ENCODE measurements at regions not wholly inside any gene's neighbourhood (a gene's known extent, or its start where the extent isn't known, plus 50 kb on each side); places are given as distances from the start of the nearest gene placed in this dataset.
"Not testable (repeated sequence)": the region's sequence is repeated elsewhere in the genome, so short reads cannot be mapped to it uniquely, and the experiment has no call there.

- DNase-seq (ENCODE audit: low read depth) = not testable (repeated sequence)
These were observed 98.0 kb upstream of the NOTCH2NLA start for GRCh38 chr1:146326863-146327262.

GRCh38 chr1:146324463-146324862 is 95.6 kb upstream of the NOTCH2NLA start:
- not testable (repeated sequence) for DNase-seq (ENCODE audit: low read depth)

DNA sequence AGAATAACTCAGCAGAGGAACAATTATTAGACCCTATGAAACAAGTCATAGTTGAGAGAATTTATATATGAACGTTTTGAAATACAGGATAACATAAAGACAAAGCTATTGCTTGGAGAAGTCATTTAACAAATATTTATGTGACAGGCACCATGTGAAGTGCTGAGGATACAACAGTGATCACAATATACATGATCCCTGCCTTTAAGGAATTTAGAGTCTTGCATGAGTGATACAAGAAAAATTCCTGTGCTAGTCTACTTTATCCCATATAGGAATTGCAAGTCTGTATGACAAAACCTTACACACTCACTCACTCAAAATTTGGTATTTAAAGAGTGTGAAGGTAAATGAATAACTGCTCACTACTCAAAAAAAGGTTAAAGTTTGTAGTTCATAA is 94.5 kb upstream of the NOTCH2NLA start:
- not testable (repeated sequence) for DNase-seq (ENCODE audit: low read depth)

GRCh38 chr1:146322893-146323292 is 94.1 kb upstream of the NOTCH2NLA start:
- not testable (repeated sequence) for DNase-seq (ENCODE audit: low read depth)

GRCh38 chr1:146318715-146319114 is 89.9 kb upstream of the NOTCH2NLA start:
- DNase-seq (ENCODE audit: low read depth) = not testable (repeated sequence)

- DNase-seq (ENCODE audit: low read depth) = not testable (repeated sequence)
These were observed 89.0 kb upstream of the NOTCH2NLA start for GRCh38 chr1:146317785-146318184.

DNA sequence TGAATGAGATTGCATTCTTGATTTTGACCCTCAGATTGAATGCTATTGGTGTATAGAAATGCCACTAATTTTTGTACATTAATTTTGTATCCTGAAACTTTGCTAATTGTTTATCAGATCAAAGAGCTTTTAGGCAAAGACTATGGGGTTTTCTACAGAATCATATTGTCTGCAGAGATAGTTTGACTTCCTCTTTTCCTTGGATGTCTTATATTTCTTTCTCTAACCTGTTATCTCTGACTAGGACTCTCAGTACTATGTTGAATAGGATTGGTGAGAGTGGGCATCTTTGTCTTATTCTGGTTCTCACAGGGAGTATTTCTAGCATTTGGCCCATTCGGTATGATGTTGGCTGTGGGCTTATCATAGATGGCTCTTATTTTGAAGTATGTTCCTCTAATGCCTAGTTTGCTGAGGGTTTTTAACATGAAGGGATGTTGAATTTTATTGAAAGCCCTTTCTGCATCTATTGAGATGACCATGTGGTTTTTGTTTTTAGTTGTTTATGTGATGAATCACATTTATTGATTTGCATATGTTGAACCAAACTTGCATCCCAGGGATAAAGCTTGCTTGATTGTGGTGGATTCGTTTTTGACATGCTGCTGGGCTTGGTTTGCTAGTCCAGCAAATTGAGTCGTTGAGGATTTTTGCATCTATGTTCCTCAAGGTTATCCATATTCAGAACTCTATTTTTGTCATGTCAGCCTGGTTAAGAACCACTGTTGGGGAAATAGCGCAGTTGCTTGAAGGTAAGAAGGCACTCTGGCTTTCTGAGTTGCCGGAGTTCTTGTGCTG is 85.8 kb upstream of the NOTCH2NLA start:
- not testable (repeated sequence) for DNase-seq (ENCODE audit: low read depth)

- DNase-seq (ENCODE audit: low read depth) = not testable (repeated sequence)
These were observed 81.8 kb upstream of the NOTCH2NLA start for GRCh38 chr1:146310579-146310978.

GRCh38 chr1:146309427-146309826 is 80.6 kb upstream of the NOTCH2NLA start:
- DNase-seq (ENCODE audit: low read depth) = not testable (repeated sequence)

DNA sequence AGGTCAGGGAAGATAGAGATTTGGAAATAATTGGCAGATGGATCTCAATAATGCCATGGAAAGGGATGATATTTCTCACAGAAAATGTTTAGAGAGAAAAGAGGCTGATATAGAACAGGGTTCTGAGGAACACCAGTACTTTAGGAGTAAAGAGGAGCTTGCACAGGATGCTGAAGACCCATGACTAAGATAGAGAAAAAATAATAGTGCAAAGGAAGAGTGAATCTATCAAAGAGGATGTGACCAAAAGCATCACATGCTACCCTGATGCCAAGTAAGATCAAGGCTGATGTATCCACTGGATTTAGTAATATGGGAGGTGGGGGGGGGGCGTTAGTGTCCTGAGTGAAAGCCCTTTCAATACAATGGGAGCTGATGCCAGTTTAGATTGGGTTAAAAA is 80.1 kb upstream of the NOTCH2NLA start:
- not testable (repeated sequence) for DNase-seq (ENCODE audit: low read depth)

DNA sequence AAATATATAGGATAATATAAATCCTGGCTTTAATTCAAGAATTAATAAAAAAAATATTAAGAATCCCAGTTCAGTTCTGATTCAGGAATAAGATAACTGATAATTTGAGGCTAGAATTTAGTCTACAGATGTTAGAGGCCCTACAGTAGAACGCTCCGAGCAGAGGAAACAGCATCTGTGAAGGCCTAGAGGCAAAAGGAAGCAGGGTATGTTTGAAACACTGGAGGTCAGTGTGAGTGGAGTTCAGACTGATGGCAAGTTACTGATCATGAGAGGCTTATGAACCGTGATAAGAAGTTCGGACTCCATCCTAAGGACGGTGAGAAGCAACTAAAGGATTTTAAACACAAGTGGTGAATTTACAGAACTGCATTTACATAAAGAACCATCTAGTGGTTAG is 79.3 kb upstream of the NOTCH2NLA start:
- not testable (repeated sequence) for DNase-seq (ENCODE audit: low read depth)

- DNase-seq (ENCODE audit: low read depth) = not testable (repeated sequence)
These were observed 78.8 kb upstream of the NOTCH2NLA start for GRCh38 chr1:146307632-146308031.

- not testable (repeated sequence) for DNase-seq (ENCODE audit: low read depth)
These were observed 77.8 kb upstream of the NOTCH2NLA start for GRCh38 chr1:146306651-146307050.

DNA sequence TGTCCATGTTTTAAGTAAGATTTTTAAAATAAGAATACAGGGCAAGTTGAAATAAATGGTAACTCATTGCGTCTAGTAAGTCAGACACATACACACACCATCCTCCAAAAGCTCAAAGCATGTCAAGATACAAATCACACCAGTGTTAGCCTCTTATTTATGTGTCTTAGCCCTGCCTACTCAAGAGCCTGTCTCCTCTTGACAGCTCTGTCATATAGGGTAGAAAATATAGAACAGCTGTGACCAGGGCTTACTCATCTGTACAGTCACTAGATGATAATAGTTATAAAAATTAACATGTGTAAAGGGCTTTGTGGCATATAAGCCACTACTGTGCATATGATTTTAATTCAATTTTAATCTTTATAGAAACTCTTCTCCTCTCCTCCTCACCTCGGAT is 76.6 kb upstream of the NOTCH2NLA start:
- DNase-seq (ENCODE audit: low read depth) = not testable (repeated sequence)

GRCh38 chr1:146298575-146298897 is 69.7 kb upstream of the NOTCH2NLA start:
- not testable (repeated sequence) for DNase-seq (ENCODE audit: low read depth)

DNA sequence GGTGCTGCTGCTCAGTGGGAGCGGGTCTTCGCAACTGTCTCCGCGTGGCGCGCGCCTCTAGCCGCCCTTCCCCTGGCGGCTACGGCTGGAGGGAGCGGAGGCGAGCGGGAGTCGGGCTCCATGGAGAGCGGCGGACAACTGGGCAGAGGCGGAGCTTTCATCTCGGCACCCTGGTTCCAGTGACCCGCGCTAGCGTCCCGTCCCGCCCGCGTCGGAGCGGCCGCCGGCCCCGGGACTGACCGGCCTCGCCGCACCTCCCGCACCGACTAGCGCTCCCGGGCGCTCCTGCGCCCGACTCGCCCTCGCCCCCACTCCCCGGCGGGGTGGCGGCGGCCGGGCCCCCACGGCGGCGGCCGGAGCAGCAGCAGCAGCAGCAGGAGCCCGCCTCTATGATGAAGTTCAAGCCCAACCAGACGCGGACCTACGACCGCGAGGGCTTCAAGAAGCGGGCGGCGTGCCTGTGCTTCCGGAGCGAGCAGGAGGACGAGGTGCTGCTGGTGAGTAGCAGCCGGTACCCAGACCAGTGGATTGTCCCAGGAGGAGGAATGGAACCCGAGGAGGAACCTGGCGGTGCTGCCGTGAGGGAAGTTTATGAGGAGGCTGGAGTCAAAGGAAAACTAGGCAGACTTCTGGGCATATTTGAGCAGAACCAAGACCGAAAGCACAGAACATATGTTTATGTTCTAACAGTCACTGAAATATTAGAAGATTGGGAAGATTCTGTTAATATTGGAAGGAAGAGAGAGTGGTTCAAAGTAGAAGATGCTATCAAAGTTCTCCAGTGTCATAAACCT is 69.2 kb upstream of the NOTCH2NLA start:
- not testable (repeated sequence) for DNase-seq (ENCODE audit: low read depth)

GRCh38 chr1:146292940-146293936 is 64.4 kb upstream of the NOTCH2NLA start:
- DNase-seq (ENCODE audit: low read depth) = not testable (repeated sequence)

DNA sequence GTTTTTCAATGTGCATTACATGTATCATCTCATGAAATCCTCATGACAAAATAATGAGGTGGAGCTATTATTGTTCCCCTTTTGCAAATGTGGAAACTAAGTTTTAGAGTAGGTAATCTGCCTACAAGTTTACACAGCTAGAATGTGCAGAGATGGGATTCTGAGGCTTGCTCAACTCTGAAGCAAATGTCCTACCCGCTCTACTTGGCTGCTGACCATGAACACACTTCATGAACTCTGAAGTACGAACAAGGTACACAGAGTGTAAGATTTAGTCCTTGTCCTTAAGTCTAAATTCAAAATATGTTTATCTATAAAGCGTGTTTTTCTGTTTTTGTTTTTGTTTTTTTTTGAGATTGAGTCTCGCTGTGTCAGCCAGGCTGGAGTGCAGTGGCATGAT is 63.6 kb upstream of the NOTCH2NLA start:
- not testable (repeated sequence) for DNase-seq (ENCODE audit: low read depth)

GRCh38 chr1:146287881-146288280 is 59.1 kb upstream of the NOTCH2NLA start:
- DNase-seq (ENCODE audit: low read depth) = not testable (repeated sequence)

GRCh38 chr1:146284760-146285159 is 55.9 kb upstream of the NOTCH2NLA start:
- DNase-seq (ENCODE audit: low read depth) = not testable (repeated sequence)

DNA sequence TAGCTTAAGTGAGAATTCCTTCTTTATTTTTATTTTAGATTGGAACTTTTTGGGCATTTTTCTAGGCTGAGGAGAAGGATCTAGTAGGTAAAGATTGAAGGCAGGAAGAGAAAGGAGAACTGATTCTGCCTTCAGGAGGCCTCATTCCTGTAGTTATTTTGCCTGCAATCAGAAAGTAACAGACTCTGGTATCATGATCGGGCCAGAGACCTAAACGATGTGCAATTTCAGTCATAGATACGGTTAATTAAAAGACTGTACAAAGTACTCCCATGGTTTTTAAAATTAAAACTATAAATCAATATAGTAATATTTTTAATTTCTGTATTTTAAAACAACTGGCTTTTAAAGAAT is 54.7 kb upstream of the NOTCH2NLA start:
- not testable (repeated sequence) for DNase-seq (ENCODE audit: low read depth)
